G401 (cell line): ENCODE measurements at regions not wholly inside any gene's neighbourhood (a gene's known extent, or its start where the extent isn't known, plus 50 kb on each side); places are given as distances from the start of the nearest gene placed in this dataset.
A peak's percentile ranks its signal among the peaks of the same experiment; 100 is the strongest.
"Not testable (repeated sequence)": the region's sequence is repeated elsewhere in the genome, so short reads cannot be mapped to it uniquely, and the experiment has no call there.

Source experiments
- DNase-seq: peaks from one replicate; pipeline ENCODE4 v3.0.0-alpha.2; 2015; ENCODE audit warnings: low spot score
- in situ Hi-C: cut with HindIII; loops from 2 replicates; pipeline ENCODE4 v1.10.0; 2016; ENCODE audit warnings: low sequenced_read_pairs, mixed read lengths

DNA sequence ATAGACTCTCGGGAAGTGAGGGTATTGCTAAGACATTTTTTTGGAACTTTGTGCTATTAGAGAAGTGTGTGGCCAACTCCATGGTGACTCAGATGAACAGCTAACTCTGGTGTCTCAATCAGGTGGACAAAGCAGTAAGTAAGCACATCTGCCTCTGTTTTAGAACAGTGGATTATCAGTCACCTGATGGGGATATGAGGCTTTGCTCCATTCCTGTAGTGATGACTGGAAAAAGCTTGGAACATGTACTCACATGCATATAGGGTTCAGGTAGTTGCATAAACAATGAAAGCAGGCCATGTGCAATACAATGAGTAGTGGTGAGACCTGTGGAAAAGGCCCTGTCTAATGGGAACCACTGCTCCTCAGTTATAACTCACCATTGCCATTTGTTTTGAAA, 168.2 kb upstream of the FBN2 start:
- in situ Hi-C loops: no loop called here
- DNase-seq: no peak

DNA sequence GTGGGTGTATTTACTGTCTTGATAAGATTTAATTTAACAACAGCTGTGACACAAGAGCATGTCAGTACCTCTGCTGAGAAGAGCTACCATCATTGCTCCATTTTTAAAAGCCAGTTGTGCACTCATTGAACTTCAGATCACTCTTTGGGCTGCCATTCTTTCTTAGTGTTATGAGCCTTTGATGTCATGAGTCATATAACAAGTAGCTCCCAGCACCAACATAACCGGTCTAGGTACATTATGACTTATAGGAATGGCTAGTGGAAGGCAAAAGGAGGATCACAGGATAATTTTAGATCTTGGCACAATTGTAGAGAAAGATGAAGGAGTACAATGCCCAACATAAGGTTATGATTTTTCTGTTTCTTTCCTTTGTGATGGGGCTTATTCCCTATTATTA, 170.8 kb upstream of the FBN2 start:
- in situ Hi-C loops: no loop called here
- DNase-seq: no peak

DNA sequence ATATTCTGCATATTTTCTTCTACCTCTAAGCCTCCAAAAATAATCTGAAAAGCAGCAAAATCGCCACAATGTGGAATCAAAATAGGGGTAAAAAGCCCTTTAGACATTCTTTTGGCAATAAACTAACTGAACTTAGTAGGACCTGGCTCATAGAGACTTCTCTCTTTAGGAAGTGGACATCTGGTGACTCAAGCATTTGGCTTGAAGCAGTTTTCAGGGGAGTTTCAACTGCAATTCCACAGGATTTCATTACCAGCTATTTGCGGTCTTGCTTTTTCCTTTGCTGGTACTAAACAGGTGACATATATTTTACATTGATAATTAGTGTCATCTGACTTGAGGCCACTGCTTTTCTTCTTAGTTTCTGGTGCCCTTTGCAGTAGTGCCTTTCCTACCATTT, 173.2 kb upstream of the FBN2 start:
- in situ Hi-C loops: no loop called here
- no peak for DNase-seq

DNA sequence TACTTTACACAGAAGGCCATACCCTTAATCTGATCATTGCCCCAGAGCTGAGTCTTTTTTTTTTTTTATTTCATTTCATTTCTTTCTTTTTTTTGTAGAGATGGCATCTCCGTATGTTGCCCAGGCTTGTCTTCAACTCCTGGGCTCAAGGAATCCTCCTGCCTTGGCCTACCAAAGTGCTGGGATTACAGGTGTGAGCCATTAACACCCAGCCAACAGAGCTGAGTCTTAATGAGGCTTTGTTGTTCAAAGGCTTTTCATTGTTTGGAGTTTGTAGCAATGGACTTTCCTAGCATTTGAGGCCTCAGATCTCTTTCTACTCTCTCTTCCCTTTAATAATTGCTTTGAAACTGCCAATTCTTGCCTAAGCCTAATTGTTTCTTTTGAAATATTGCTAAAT, 176.5 kb upstream of the FBN2 start:
- in situ Hi-C loops: no loop called here
- no peak for DNase-seq

DNA sequence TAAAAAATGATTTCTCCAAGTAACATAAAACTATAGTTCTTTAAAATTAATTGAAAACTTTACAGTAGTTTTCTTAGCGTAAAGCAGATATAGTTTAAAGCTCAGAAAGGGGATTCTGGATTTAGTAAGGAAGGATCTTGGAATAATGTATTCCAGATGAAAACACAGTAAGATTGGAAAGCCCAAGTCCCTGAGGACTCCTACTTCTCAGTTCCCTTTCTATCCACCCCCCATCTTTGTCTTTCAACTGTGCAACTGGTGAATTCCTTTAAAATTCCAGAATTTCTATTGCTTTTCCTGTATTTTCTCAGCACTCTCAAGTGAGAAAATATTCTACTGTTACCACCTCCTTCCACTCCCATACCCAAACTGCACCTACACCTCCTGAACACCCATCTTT, 184.5 kb upstream of the FBN2 start:
- in situ Hi-C loops: no loop called here
- no peak for DNase-seq

DNA sequence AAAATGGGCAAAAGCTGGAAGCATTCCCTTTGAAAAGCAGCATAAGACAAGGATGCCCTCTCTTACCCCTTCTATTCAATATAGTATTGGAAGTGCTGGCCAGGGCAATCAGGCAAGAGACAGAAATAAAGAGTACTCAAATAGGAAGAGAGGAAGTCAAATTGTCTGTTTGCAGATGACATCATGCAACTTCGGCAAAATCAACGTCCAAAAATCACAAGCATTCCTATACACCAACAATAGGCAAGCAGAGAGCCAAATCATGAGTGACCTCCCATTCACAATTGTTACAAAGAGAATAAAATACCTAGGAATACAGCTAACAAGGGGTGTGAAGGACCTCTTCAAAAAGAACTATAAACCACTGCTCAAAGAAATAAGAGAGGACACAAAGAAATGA, 192.0 kb upstream of the FBN2 start:
- DNase-seq, in situ Hi-C loops: not testable (repeated sequence)

DNA sequence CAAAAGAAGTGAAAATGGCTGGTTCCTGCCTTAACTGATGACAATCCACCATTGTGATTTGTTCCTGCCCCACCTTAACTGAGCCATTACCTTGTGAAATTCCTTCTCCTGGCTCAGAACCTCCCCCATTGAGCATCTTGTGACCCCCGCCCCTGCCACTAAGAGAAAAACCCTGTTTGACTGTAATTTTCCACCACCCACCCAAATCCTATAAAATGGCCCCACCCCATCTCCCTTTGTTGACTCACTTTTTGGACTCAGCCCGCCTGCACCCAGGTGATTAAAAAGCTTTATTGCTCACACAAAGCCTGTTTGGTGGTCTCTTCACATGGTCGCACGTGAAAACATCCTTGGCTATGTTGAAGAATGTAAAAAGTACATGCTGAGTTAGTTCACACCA, 197.6 kb upstream of the FBN2 start:
- DNase-seq, in situ Hi-C loops: not testable (repeated sequence)

DNA sequence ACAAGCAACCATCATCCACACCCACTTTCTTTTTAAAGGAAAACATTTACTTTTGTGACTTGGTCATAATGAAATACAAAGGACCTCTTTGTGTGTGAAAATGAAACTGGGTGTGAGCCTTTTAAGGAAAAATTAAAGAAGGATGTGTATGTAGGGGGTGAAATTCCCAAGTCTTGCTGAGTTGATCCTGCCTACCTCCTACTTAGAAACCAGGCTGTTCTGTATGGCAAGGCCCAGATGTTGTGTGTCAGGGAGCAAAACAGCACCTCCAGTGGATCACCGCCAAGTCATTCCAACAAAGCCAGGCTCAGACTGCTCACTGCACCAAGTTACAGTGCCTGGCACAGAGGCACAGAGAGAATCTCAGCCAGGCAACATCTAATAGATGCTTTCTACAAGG, 198.5 kb upstream of the FBN2 start:
- DNase-seq: peak; percentile 8

DNA sequence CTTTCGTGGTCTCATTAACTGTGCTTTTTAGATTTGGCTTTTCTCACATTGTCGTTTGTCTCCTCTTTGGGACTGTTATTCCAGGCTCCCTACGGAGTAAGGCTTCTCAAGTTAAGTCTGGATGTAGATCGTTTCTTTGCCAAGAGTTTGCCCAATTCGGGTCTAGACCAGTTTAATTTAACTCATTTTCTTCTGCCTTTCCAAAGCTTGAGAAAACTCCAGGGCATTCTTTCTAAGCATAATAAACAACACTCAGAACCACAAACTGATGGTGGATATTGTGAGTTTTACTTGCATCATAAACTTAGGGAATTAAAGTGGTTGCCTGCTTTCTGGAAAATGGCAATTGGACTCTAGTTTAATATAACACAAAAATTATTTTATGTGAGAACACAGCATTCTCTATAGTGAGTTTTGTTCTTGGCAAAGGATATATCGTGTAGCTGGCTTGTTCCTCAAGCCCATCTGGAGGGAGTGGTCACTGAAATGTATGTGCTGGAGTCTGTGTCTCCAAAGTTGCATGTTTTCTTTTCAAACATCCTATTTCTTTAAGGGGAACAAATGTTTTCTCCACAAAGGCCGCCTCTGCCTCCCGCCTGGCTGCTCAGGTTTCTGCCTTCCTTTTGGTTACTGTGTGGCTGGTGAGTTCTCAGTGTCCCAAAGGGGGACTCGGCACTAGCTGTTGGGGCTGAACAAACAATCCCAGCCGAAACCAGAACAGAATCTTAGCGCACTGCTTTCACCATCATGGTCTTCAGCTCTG, 211.3 kb upstream of the FBN2 start:
- DNase-seq: no peak
- in situ Hi-C loops: no loop called here

More for the DNA sequence above, 198.5 kb upstream of the FBN2 start:
- in situ Hi-C loops: no loop called here

DNA sequence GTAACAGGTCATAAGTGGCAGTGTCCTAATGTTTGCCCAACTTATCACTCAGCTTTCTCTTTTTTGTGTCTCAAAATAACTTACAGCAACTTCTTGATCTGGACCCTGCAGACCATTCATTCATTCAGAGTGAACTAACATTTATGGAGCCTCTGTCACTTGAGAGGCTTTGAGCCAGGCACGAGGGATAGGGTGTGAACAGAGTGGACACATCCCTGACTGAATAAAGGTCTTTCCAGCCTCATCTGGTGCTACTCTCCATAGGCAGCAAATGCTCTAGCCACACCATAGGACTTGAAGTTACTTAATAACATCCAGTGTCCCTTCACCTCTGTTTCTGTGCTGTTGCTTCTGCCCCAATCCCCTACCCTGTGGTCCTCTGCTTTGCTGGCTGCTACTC, 212.1 kb upstream of the FBN2 start:
- DNase-seq: no peak
- in situ Hi-C loops: no loop called here

DNA sequence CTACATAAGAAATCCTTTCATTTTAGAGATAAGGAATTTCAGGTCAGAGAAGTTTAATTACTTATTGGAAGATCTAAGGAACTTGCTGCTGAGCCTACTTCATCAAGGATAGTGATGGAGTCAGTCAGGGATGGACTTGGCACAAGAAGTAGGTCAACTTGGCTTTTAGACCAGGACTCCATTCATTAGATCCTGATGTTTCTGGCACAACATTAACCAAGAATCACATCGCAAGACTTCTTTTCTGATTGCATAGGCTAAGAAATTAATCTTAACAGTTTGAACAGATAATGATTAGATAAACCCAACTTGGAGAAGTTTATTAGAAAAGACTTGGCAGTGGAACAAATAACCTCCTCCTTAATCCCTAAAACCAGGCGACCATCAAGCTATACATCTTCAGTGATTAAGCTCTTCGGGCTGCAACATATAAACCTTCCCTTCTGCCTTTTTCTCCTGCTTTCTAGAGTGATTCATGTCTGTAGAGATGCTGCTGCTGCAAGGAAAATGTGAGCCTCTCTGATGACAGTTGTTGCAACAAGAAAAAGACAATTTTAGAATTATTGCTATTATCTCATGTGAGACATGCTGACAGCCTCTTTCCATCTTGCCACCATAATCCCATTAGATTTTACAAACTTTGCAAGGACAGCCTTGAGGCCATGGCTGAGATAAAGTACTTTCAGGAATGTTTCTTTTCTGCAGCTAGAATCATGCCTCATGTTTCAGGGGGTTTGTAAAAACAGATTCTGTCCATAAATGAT, 207.9 kb upstream of the SLC27A6 start:
- DNase-seq: no peak
- in situ Hi-C loops: no loop called here

DNA sequence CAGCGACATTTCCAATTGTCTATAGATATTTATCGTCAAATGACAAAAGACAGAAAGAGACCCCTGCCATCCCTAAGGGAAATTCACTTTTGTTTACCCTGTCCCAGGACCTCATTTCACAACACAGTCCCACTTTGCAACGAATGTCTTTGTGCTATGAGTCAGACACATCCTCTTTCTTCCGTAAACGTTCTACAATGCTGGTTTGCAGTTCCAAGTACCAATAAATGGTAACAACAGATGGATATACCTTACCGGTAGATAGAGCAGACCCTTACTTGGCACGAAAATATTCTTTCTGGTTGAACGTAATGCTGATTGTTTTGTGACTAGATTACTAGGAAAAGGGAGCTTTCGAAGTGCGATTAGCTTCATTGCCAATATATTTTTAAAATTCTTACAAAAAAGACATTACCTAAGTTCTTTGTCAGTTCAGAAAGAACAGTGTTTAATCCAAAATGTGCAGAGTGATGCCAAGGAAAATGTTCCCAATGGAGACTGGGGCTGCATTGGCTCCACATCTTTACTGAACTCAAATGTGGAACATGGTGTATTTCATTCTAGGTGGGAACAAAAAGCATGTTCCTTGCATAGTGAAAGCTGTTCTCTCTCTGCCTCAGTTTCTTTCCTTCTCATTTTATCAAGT, 202.5 kb upstream of the SLC27A6 start:
- in situ Hi-C loops: no loop called here
- no peak for DNase-seq

DNA sequence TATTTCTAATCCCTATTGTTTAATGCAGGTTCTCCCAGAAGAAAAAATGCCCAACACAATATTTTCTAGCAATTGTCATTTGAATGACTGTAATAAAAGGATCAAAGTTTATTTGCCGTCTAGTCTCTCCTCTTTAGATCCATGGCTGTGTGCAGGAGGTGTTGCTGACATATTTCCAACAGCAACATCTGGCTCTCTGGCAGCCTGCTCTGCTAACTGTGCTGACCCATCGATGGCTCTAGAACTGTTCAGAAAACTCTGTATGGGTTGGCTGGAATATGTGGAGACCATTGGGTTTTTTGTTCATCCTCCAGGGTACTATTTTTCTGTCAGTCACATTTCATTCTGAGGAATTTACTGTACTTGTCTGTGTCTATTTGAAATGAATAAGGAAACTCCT, 202.0 kb upstream of the SLC27A6 start:
- in situ Hi-C loops: no loop called here
- no peak for DNase-seq

DNA sequence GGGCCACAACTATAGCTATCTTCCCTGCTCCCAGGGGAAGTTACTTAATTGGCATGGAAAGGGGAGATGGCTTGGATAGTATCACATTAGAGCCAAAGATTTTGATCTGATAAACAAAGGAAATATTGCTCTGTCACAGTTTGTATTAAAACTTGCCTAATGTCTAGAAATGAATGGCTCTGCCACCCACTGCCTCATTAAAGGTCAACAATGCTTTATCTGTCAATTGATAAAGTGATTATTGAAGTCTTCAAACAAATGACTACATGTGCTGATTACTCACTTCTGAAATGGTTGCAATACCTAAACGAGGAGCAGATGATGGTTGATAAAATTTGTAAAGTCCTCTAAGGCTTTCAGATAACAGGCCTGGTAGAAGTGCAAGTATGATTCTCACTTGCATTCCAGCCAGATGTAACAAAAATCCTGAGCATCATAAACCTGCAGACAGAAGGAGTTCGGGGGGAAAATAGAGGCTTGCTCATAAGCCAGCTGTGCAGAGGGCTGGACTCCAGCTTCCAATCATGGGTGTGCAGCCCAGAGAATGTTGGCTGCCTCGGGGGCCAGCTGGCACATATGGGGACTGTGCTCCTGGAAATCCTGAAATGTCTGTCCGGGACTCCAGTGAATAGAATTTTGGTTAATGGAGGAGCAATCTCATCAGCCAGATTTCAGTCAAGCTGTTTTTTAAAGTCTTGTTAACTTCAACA, 200.5 kb upstream of the SLC27A6 start:
- DNase-seq: no peak
- in situ Hi-C loops: no loop called here

DNA sequence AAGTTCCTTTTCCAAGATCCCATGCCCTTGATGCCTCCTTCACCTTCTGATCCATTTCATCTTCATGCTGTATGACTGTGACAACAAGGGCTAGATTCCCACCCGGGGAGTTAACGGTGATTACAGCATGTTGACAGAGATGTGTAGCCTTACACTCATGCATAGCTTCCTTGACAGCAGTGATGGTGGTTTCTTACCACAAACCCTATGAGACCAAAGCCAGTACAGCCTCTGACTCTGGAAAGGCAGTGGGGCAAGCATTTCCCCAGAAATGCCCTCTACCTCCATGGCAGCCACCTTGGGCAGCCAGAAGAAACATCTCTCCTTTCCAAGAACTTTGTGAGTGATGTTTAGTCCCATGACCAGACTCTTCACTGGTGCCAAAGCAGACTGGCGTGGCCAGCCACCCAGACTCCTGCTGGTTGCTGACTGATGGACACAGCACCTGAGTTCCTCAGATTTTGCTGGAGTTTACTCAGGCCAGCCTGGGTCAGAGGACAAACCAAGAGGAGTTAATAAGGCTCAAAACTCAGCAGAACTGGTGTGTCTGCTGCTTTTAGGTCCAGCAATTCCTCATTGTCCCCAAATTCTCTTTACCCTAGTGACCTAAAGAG, 199.7 kb upstream of the SLC27A6 start:
- in situ Hi-C loops: no loop called here
- DNase-seq: no peak

DNA sequence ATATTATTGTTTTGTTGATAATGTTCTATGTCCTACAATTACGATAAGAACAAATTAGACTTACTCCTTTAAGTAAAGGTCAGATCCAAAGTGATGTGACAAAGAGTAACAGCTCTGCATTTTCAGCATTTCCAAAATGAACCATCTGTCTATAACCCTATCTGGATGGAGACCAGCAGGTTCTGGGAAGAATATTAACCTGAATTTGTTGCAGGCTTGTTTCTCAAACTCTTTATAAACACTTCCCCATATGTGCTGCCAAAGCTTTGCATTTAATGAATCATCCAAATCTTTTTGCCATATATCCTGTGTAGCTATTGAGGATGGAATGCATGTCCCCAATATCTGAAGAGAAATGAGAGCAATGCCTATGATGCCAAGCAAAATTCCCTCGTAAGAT, 198.9 kb upstream of the SLC27A6 start:
- in situ Hi-C loops: no loop called here

DNA sequence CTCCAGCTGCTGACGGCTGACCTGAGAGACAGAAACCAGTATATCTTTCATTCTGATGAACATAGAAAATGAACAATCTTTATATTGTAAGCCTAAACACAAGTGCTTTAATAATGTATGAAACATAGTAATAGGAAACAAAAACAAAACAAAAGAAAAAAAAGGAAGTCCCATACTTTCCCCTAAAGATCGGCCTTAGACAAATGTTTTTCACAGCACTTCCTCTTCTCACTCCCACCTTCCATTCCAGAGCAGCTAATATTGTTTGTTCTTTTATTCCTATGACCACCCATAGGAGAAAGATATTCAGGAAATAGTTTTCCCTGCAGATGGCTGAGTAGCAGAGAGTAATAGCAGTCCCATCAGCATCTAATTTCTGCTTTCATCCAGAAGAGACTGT, 194.4 kb upstream of the SLC27A6 start:
- DNase-seq: no peak
- in situ Hi-C loops: no loop called here

More for the DNA sequence above, 198.9 kb upstream of the SLC27A6 start:
- no peak for DNase-seq

DNA sequence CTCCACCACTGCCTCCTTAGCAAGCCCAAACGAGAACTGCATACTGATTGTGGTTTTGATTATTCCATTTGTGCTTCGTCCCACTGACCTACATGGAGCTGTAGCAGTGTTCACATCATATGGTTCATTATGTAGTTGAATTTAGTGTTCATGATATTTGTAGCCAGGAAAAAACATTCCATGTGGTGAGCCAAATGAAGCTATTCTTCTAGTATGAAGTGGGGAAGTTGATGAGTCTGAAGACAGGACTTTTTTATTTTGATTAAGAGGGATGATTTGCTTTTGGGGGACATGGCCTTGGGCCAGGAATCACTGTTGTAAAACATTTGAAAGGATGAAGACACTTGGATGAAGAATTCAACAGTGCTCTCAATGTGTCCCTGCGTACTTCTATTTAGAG, 192.9 kb upstream of the SLC27A6 start:
- peak; percentile 4 for DNase-seq
- in situ Hi-C loops: no loop called here

DNA sequence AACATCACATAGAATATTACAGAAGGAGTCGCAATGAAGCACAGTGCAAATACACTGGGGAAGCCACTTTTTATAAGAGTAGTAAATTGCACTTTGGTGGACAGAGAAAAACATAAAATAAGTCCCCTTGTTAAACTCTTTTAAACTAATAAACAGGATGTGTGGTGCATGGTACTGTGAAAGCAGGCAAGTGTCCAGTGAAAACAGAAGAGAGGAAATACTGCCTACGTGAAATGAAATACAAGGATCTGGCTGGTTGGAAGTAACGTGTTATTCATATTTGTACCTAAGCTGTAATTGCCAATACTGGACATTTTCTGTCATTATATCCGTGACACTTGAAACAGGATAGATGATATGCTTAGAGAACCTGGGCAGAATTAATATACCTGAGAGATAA, 191.9 kb upstream of the SLC27A6 start:
- in situ Hi-C loops: no loop called here
- DNase-seq: no peak
